CD4-positive, alpha-beta T cell (primary cell): ENCODE measurements at regions not wholly inside any gene's neighbourhood (a gene's known extent, or its start where the extent isn't known, plus 50 kb on each side); places are given as distances from the start of the nearest gene placed in this dataset.
"Not testable (repeated sequence)": the region's sequence is repeated elsewhere in the genome, so short reads cannot be mapped to it uniquely, and the experiment has no call there.

Experiments used
- ATAC-seq: fragments of 200-7000 bp; cut with Tn5 transposase; one replicate; pipeline ENCODE4 v1.10.0; 2022; ENCODE audit warnings: mild to moderate bottlenecking; ENCODE audit not compliant: poor library complexity
- CTCF ChIA-PET: fragments of 350-600 bp; sonication (Branson Sonifier 250); formaldehyde crosslinking; loops from one replicate; lab custom pipeline; 2021; ENCODE audit warnings: antibody characterized with exemption, inconsistent platforms; lab: Charles Lee
- POLR2A ChIA-PET: fragments of 350-600 bp; sonication (Branson Sonifier 250); formaldehyde crosslinking; loops from one replicate; lab custom pipeline; 2021; ENCODE audit warnings: antibody characterized with exemption, inconsistent platforms; lab: Charles Lee
- DNase-seq, 14 experiments: peaks; one replicate each; pipeline ENCODE4 v3.0.0-alpha.2; 2013 to 2020; ENCODE audit warnings: mixed read lengths in 2 of 14
- H3K27ac ChIP-seq, 2 donors: one replicate each; pipeline versions ENCODE4 v1.5.1 to v1.7.0; 2013; ENCODE audit warnings: low read length in 2 of 2, low read depth in 1 of 2, mild to moderate bottlenecking in 1 of 2
- H3K27me3 ChIP-seq, 2 experiments: 1 replicate in 1 of 2; 2 replicates in 1 of 2; pipeline versions ENCODE4 v1.6.1 to v1.7.0; 2013; ENCODE audit warnings: low read length in 2 of 2, control low read depth in 1 of 2, mild to moderate bottlenecking in 1 of 2, moderate library complexity in 1 of 2; ENCODE audit not compliant: insufficient read depth in 2 of 2, control insufficient read depth in 1 of 2
- H3K36me3 ChIP-seq: one replicate; pipeline ENCODE4 v1.6.1; 2013; ENCODE audit warnings: low read length, control low read depth; ENCODE audit not compliant: insufficient read depth
- H3K4me1 ChIP-seq: one replicate; pipeline ENCODE4 v1.6.1; 2013; ENCODE audit warnings: low read length, control low read depth; ENCODE audit not compliant: insufficient read depth
- H3K4me3 ChIP-seq: one replicate; pipeline ENCODE4 v1.5.1; 2013; ENCODE audit warnings: mild to moderate bottlenecking, low read length, moderate library complexity
- H3K9me3 ChIP-seq, 2 experiments: 1 replicate in 1 of 2; 2 replicates in 1 of 2; pipeline versions ENCODE4 v1.6.1 to v1.7.0; 2013; ENCODE audit warnings: low read length in 2 of 2, mild to moderate bottlenecking in 2 of 2, control low read depth in 1 of 2, moderate library complexity in 1 of 2; ENCODE audit not compliant: control insufficient read depth in 1 of 2, insufficient read depth in 1 of 2
- H3K27ac Mint-ChIP-seq: one replicate; pipeline ENCODE4 v1.8.0; 2020; ENCODE audit warnings: mixed read lengths
- H3K27me3 Mint-ChIP-seq: one replicate; pipeline ENCODE4 v1.8.0; 2021; ENCODE audit warnings: mixed read lengths
- H3K36me3 Mint-ChIP-seq: one replicate; pipeline ENCODE4 v1.8.0; 2021; ENCODE audit warnings: low read depth, mixed read lengths
- H3K4me1 Mint-ChIP-seq: one replicate; pipeline ENCODE4 v1.8.0; 2021; ENCODE audit warnings: low read depth, mixed read lengths
- H3K4me3 Mint-ChIP-seq: one replicate; pipeline ENCODE4 v1.8.0; 2020; ENCODE audit warnings: mild to moderate bottlenecking, mixed read lengths
- H3K9me3 Mint-ChIP-seq: one replicate; pipeline ENCODE4 v1.8.0; 2020; ENCODE audit warnings: mixed read lengths
- intact Hi-C, 2 experiments: fragments of 100-400 bp; cut with DNase I in 1 of 2; cut with micrococcal nuclease in 1 of 2; formaldehyde crosslinking; loops; one replicate each; pipeline versions ENCODE4 v1.15.1 to v1.9.0; 2023 to 2025; cut with DNase I, micrococcal nuclease
- TF ChIP-seq, protein P1 (sequence below): fragments of 200-600 bp; IDR thresholded peaks from one replicate; pipeline ENCODE4 v1.8.0; 2022; ENCODE audit warnings: antibody characterized with exemption, mild to moderate bottlenecking

DNA sequence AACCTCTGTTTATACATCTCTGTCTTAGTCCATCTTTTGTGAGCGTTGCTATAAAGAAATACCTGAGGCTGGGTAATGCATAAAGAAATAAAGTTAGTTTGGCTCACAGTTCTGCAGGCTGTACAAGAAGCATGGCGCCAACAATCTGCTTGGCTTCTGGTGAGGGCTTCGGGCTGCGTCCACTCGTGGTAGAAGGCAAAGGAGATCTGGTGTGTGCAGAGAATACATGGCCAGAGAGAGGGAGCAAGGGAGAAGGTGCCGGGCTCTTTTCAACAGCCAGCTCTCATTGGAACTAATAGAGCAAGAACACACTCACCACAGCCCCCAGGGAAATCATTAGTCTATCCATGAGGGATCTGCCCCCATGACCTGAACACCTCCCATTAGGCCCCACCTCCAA lies 100.3 kb upstream of the SRSF6 start:
- Histone ChIP-seq H3K27me3 (no peaks in the 10 kb centered on the region), H3K36me3 (no peaks in the 10 kb centered on the region), H3K9me3 (peaks cover 0 to 8% of the 10 kb centered on the region in 2 experiments), H3K27ac (no peak overlapping the region), H3K4me1 (no peaks in the 10 kb centered on the region), H3K4me3 (no peak overlapping the region)
- TF ChIP-seq, protein P1, sequence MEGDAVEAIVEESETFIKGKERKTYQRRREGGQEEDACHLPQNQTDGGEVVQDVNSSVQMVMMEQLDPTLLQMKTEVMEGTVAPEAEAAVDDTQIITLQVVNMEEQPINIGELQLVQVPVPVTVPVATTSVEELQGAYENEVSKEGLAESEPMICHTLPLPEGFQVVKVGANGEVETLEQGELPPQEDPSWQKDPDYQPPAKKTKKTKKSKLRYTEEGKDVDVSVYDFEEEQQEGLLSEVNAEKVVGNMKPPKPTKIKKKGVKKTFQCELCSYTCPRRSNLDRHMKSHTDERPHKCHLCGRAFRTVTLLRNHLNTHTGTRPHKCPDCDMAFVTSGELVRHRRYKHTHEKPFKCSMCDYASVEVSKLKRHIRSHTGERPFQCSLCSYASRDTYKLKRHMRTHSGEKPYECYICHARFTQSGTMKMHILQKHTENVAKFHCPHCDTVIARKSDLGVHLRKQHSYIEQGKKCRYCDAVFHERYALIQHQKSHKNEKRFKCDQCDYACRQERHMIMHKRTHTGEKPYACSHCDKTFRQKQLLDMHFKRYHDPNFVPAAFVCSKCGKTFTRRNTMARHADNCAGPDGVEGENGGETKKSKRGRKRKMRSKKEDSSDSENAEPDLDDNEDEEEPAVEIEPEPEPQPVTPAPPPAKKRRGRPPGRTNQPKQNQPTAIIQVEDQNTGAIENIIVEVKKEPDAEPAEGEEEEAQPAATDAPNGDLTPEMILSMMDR = no peak
- intact Hi-C loops = no loop called here
- Mint-ChIP-seq H3K36me3 (no peaks in the 10 kb centered on the region), H3K9me3 (no peaks in the 10 kb centered on the region), H3K27me3 (peaks cover 27% of the 10 kb centered on the region), H3K4me1 (no peaks in the 10 kb centered on the region), H3K4me3 (no peak overlapping the region), H3K27ac (no peak overlapping the region)
- CTCF ChIA-PET = no interaction called here
- POLR2A ChIA-PET = no interaction called here
- DNase-seq (no peak), ATAC-seq (no peak)

DNA sequence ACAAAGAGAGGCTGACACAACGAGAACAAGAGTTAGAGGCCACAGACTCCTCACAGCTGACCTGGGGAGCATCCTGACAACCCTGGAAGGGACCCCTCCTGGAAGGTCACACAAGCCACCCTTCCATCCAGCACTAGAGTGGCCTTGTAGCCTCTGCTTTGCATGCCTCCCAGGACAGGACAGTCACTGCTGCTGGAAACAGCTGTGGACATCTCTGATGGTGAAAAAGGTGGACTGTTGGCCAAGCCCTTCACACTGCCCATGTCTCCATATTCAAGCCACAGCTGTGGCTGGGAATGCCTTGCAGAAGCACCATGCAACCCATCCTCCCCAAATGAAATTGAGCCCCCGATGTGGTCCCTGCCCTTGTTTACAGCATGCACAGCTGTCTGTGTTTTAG lies 102.1 kb upstream of the SRSF6 start:
- no peak overlapping the region for H3K27ac ChIP-seq
- CTCF ChIA-PET = no interaction called here
- TF ChIP-seq, protein P1 = no peak
- ATAC-seq (no peak), DNase-seq (no peak)
- H3K4me1 ChIP-seq = no peaks in the 10 kb centered on the region
- intact Hi-C loops = no loop called here
- no peaks in the 10 kb centered on the region for H3K36me3 Mint-ChIP-seq
- no peaks in the 10 kb centered on the region for H3K4me1 Mint-ChIP-seq
- H3K9me3 Mint-ChIP-seq = no peaks in the 10 kb centered on the region
- POLR2A ChIA-PET = no interaction called here
- no peaks in the 10 kb centered on the region for H3K36me3 ChIP-seq
- no peak overlapping the region for H3K4me3 ChIP-seq
- H3K27me3 Mint-ChIP-seq = peaks cover 27% of the 10 kb centered on the region
- H3K9me3 ChIP-seq = peaks cover 0 to 8% of the 10 kb centered on the region in 2 experiments
- H3K27ac Mint-ChIP-seq = no peak overlapping the region
- H3K27me3 ChIP-seq = no peaks in the 10 kb centered on the region
- no peak overlapping the region for H3K4me3 Mint-ChIP-seq

DNA sequence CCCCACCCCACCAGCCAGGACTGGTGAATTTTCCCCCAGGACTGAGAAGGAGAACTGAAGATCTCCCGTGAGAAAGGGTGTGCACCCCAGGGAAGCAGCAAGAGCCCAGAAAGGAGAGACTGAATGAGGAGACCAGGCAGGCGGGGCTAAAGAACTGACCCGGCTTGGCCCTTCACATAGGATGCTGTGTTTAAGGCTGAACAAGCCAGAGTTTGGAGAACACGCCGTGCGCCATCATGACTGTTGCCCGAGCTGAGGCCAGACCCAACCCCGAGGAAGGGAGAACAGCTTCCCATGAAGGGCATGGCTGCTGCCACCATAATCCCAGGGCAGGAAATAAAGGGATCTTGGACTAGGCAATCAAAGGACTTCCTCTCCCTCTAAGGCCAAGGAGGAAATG lies 104.7 kb upstream of the SRSF6 start:
- Mint-ChIP-seq H3K27me3 (peaks cover 42% of the 10 kb centered on the region), H3K4me1 (no peaks in the 10 kb centered on the region), H3K27ac (no peak overlapping the region), H3K36me3 (no peaks in the 10 kb centered on the region), H3K4me3 (no peak overlapping the region), H3K9me3 (no peaks in the 10 kb centered on the region)
- no peak for DNase-seq
- Histone ChIP-seq H3K27ac (no peak overlapping the region), H3K4me1 (no peaks in the 10 kb centered on the region), H3K4me3 (no peak overlapping the region), H3K9me3 (peaks cover 0 to 14% of the 10 kb centered on the region in 2 experiments), H3K36me3 (no peaks in the 10 kb centered on the region), H3K27me3 (peaks cover 0 to 7% of the 10 kb centered on the region in 2 experiments)
- ATAC-seq = no peak
- POLR2A ChIA-PET = no interaction called here
- intact Hi-C loops = no loop called here
- CTCF ChIA-PET = no interaction called here
- TF ChIP-seq, protein P1 = no peak

DNA sequence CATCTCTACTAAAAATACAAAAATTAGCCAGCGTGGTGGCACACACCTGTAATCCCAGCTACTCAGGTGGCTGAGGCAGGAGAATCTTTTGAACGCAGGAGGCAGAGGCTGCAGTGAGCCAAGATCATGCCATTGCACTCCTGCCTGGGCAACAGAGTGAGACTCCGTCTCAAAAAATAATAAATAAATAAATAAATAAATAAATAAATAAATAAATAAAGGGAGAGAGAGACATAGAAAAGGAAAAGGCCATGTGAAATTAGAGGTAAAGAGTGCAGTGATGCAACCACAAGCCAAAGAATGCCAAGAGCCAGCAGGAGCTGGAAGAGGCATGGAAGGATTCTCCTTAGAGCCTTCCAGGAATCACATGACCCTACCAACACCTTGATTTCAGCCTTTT lies 107.0 kb upstream of the SRSF6 start:
- H3K36me3 Mint-ChIP-seq, H3K27ac ChIP-seq, POLR2A ChIA-PET, H3K4me3 ChIP-seq, H3K4me1 Mint-ChIP-seq, H3K4me3 Mint-ChIP-seq, H3K4me1 ChIP-seq, intact Hi-C loops, H3K36me3 ChIP-seq, H3K27ac Mint-ChIP-seq, ATAC-seq, CTCF ChIA-PET, H3K27me3 ChIP-seq, H3K9me3 Mint-ChIP-seq, DNase-seq: not testable (repeated sequence)
- H3K9me3 ChIP-seq = peaks cover 0 to 14% of the 10 kb centered on the region in 2 experiments
- H3K27me3 Mint-ChIP-seq = peaks cover 40% of the 10 kb centered on the region
